CD14-positive monocyte (primary cell): ENCODE measurements at regions not wholly inside any gene's neighbourhood (a gene's known extent, or its start where the extent isn't known, plus 50 kb on each side); places are given as distances from the start of the nearest gene placed in this dataset.

Source experiments
- DNase-seq, 3 donors: peaks; one replicate each; pipeline ENCODE4 v3.0.0-alpha.2; 2011 to 2022
- H2AFZ ChIP-seq: 2 replicates; pipeline ENCODE4 v1.6.0; 2012; ENCODE audit warnings: mild to moderate bottlenecking, low read depth, low read length, inconsistent platforms; ENCODE audit not compliant: insufficient read depth, poor library complexity, severe bottlenecking
- H3K27ac ChIP-seq, 2 donors: 1 replicate in 1 of 2; 2 replicates in 1 of 2; pipeline ENCODE4 v1.5.1; 2012 to 2013; ENCODE audit warnings: low read length in 2 of 2, control low read depth in 1 of 2, inconsistent platforms in 1 of 2, low read depth in 1 of 2, mild to moderate bottlenecking in 1 of 2
- H3K27me3 ChIP-seq, 2 donors: one replicate each; pipeline versions ENCODE4 v1.6.0 to v1.6.1; 2011 to 2013; ENCODE audit warnings: low read length in 2 of 2; ENCODE audit not compliant: control insufficient read depth in 2 of 2, insufficient read depth in 2 of 2
- H3K36me3 ChIP-seq, 2 donors: replicated peaks in 1 of 2; 1 replicate in 1 of 2; 2 replicates in 1 of 2; pipeline versions ENCODE4 v1.5.1 to v1.6.1; 2012 to 2013; ENCODE audit warnings: low read length in 2 of 2, control low read depth in 1 of 2, inconsistent platforms in 1 of 2, mild to moderate bottlenecking in 1 of 2; ENCODE audit not compliant: insufficient read depth in 2 of 2, control insufficient read depth in 1 of 2
- H3K4me1 ChIP-seq, 2 donors: 1 replicate in 1 of 2; 2 replicates in 1 of 2; pipeline versions ENCODE4 v1.5.1 to v1.6.1; 2012 to 2013; ENCODE audit warnings: low read length in 2 of 2, control low read depth in 1 of 2, inconsistent platforms in 1 of 2, mild to moderate bottlenecking in 1 of 2, moderate library complexity in 1 of 2; ENCODE audit not compliant: insufficient read depth in 2 of 2, control insufficient read depth in 1 of 2
- H3K4me2 ChIP-seq: replicated peaks from 2 replicates; pipeline ENCODE3; 2012; ENCODE audit warnings: low read length, moderate library complexity, mild to moderate bottlenecking; ENCODE audit not compliant: poor library complexity, severe bottlenecking; ENCODE audit errors: extremely low read depth
- H3K4me3 ChIP-seq, 3 experiments: fragments of 200-600 bp in 1 of 3; sonication (generic) in 1 of 3; replicated peaks in 1 of 3; 1 replicate in 2 of 3; 2 replicates in 1 of 3; pipeline ENCODE4 v1.5.1; 2011 to 2013; ENCODE audit warnings: low read length in 3 of 3, mild to moderate bottlenecking in 3 of 3, control low read depth in 2 of 3, low read depth in 2 of 3, inconsistent platforms in 1 of 3, moderate library complexity in 1 of 3
- H3K79me2 ChIP-seq: 2 replicates; pipeline ENCODE4 v1.6.0; 2012; ENCODE audit warnings: mild to moderate bottlenecking, control low read depth, inconsistent platforms, low read length, moderate library complexity; ENCODE audit not compliant: insufficient read depth
- H3K9ac ChIP-seq: 2 replicates; pipeline ENCODE4 v1.6.0; 2017; ENCODE audit warnings: low read length, mild to moderate bottlenecking; ENCODE audit not compliant: insufficient read depth, poor library complexity, severe bottlenecking
- H3K9me3 ChIP-seq, 2 donors: replicated peaks in 1 of 2; 1 replicate in 1 of 2; 2 replicates in 1 of 2; pipeline versions ENCODE4 v1.5.1 to v1.6.1; 2012 to 2013; ENCODE audit warnings: low read length in 2 of 2, control low read depth in 1 of 2; ENCODE audit not compliant: control insufficient read depth in 1 of 2, insufficient read depth in 1 of 2
- H4K20me1 ChIP-seq: 2 replicates; pipeline ENCODE4 v1.6.0; 2012; ENCODE audit warnings: mild to moderate bottlenecking, low read length, control low read depth, moderate library complexity; ENCODE audit not compliant: insufficient read depth
- H3K27ac Mint-ChIP-seq, 7 donors: one replicate each; pipeline ENCODE4 v1.8.0; 2020; ENCODE audit warnings: mild to moderate bottlenecking in 7 of 7, mixed read lengths in 7 of 7, moderate library complexity in 6 of 7, inconsistent platforms in 2 of 7
- H3K27me3 Mint-ChIP-seq, 3 donors: one replicate each; pipeline ENCODE4 v1.8.0; 2021 to 2022; ENCODE audit warnings: low read depth in 3 of 3, mild to moderate bottlenecking in 3 of 3, mixed read lengths in 3 of 3, moderate library complexity in 3 of 3, inconsistent platforms in 1 of 3
- H3K36me3 Mint-ChIP-seq, 2 donors: one replicate each; pipeline ENCODE4 v1.8.0; 2020; ENCODE audit warnings: mixed read lengths in 2 of 2, inconsistent platforms in 1 of 2, mild to moderate bottlenecking in 1 of 2
- H3K4me1 Mint-ChIP-seq: one replicate; pipeline ENCODE4 v1.8.0; 2020; ENCODE audit warnings: mild to moderate bottlenecking, mixed read lengths
- H3K4me3 Mint-ChIP-seq, 2 donors: one replicate each; pipeline ENCODE4 v1.8.0; 2020; ENCODE audit warnings: mild to moderate bottlenecking in 2 of 2, mixed read lengths in 2 of 2, moderate library complexity in 1 of 2
- H3K9me3 Mint-ChIP-seq, 7 donors: one replicate each; pipeline ENCODE4 v1.8.0; 2020 to 2022; ENCODE audit warnings: mixed read lengths in 7 of 7, mild to moderate bottlenecking in 6 of 7, moderate library complexity in 6 of 7, inconsistent platforms in 2 of 7
- CTCF ChIP-seq: fragments of 200-600 bp; IDR thresholded peaks from one replicate; pipeline ENCODE4 v1.8.0; 2022; ENCODE audit warnings: antibody characterized with exemption, mild to moderate bottlenecking
- WGBS: methylation state at CpG from one replicate; pipeline ENCODE4 v1.1.5; 2013; ENCODE audit warnings: missing lambda C conversion rate; ENCODE audit not compliant: insufficient coverage; 5-methylcytosine and 5-hydroxymethylcytosine counted together
- intact Hi-C, 2 donors: fragments of 100-400 bp; cut with micrococcal nuclease; formaldehyde crosslinking; loops; one replicate each; pipeline versions ENCODE4 v1.15.0 to v1.15.1; 2023

- H3K36me3 ChIP-seq = no peaks in the 10 kb centered on the region
- H3K27ac Mint-ChIP-seq = no peak overlapping the region
- H3K4me2 ChIP-seq = no peak overlapping the region
- TF ChIP-seq CTCF = no peak
- no peak overlapping the region for H3K4me3 Mint-ChIP-seq
- H2AFZ ChIP-seq = no peak overlapping the region
- no peak overlapping the region for H3K27ac ChIP-seq
- H3K9me3 Mint-ChIP-seq = peaks cover 0 to 3% (median 0%) of the 10 kb centered on the region in 7 donors
- H4K20me1 ChIP-seq = no peaks in the 10 kb centered on the region
- H3K4me3 ChIP-seq = no peak overlapping the region
- no peaks in the 10 kb centered on the region for H3K79me2 ChIP-seq
- no peak for DNase-seq
- H3K4me1 ChIP-seq = no peaks in the 10 kb centered on the region
- H3K27me3 Mint-ChIP-seq = no peaks in the 10 kb centered on the region
- intact Hi-C loops = no loop called here
- no peaks in the 10 kb centered on the region for H3K9me3 ChIP-seq
- H3K36me3 Mint-ChIP-seq = no peaks in the 10 kb centered on the region
- no CpG with 5 or more reads among the region's 4 CpGs for WGBS
- H3K9ac ChIP-seq = no peak overlapping the region
- H3K27me3 ChIP-seq = no peaks in the 10 kb centered on the region
- no peaks in the 10 kb centered on the region for H3K4me1 Mint-ChIP-seq
These were observed 1489.2 kb upstream of the TENM4 start for GRCh38 chr11:80930038-80930437.

GRCh38 chr11:80929031-80929805 lies 1488.4 kb upstream of the TENM4 start:
- Histone ChIP-seq H3K9me3 (no peaks in the 10 kb centered on the region), H4K20me1 (no peaks in the 10 kb centered on the region), H3K4me2 (no peak overlapping the region), H3K36me3 (no peaks in the 10 kb centered on the region), H3K4me1 (no peaks in the 10 kb centered on the region), H3K9ac (no peak overlapping the region), H2AFZ (no peak overlapping the region), H3K4me3 (no peak overlapping the region), H3K27ac (no peak overlapping the region), H3K79me2 (no peaks in the 10 kb centered on the region), H3K27me3 (no peaks in the 10 kb centered on the region)
- no peak for DNase-seq
- no peak overlapping the region for H3K4me3 Mint-ChIP-seq
- whole genome bisulfite sequencing = no CpG with 5 or more reads among the region's 1 CpG
- H3K27ac Mint-ChIP-seq = no peak overlapping the region
- no peaks in the 10 kb centered on the region for H3K4me1 Mint-ChIP-seq
- H3K9me3 Mint-ChIP-seq = peaks cover 0 to 3% (median 0%) of the 10 kb centered on the region in 7 donors
- H3K36me3 Mint-ChIP-seq = no peaks in the 10 kb centered on the region
- no peak for TF ChIP-seq CTCF
- intact Hi-C loops = no loop called here
- no peaks in the 10 kb centered on the region for H3K27me3 Mint-ChIP-seq
